DMS 273 (cell line): ENCODE measurements at regions not wholly inside any gene's neighbourhood (a gene's known extent, or its start where the extent isn't known, plus 50 kb on each side); places are given as distances from the start of the nearest gene placed in this dataset.

Source experiments
- DNase-seq: peaks from one replicate; lab custom pipeline; 2025; ENCODE audit not compliant: unreplicated experiment; lab: John Stamatoyannopoulos, UW

- peak; percentile 82 for DNase-seq
Observed at GRCh38 chr2:66717218-66717905, 282.4 kb downstream of the MEIS1 start.

GRCh38 chr2:66717973-66718372, 283.0 kb downstream of the MEIS1 start:
- DNase-seq, result peak; percentile 39

- no peak for DNase-seq
Observed at GRCh38 chr2:66721776-66722175, 286.9 kb downstream of the MEIS1 start.

GRCh38 chr2:66724241-66724640, 289.3 kb downstream of the MEIS1 start:
- DNase-seq, result no peak

GRCh38 chr2:66729416-66730330, 294.7 kb downstream of the MEIS1 start:
- no peak for DNase-seq

- DNase-seq, result no peak
Observed at GRCh38 chr2:66730441-66730840, 295.5 kb downstream of the MEIS1 start.

- peak; percentile 85 for DNase-seq
Observed at GRCh38 chr2:66733364-66733999, 298.6 kb downstream of the MEIS1 start.

GRCh38 chr2:66748939-66749338, 314.0 kb downstream of the MEIS1 start:
- no peak for DNase-seq

- DNase-seq, result no peak
Observed at GRCh38 chr2:66749566-66749965, 314.6 kb downstream of the MEIS1 start.

- no peak for DNase-seq
Observed at GRCh38 chr2:66753257-66753656, 318.3 kb downstream of the MEIS1 start.

- DNase-seq, result peak; percentile 40
Observed at GRCh38 chr2:66753660-66754059, 318.7 kb downstream of the MEIS1 start.

- no peak for DNase-seq
Observed at GRCh38 chr2:66755974-66756373, 321.0 kb downstream of the MEIS1 start.

GRCh38 chr2:66761826-66762225, 326.9 kb downstream of the MEIS1 start:
- DNase-seq, result no peak

- no peak for DNase-seq
Observed at GRCh38 chr2:66762761-66763160, 327.8 kb downstream of the MEIS1 start.

GRCh38 chr2:66766582-66766981, 331.7 kb downstream of the MEIS1 start:
- DNase-seq, result no peak

- DNase-seq, result peak; percentile 8
Observed at GRCh38 chr2:66771359-66771976, 336.5 kb downstream of the MEIS1 start.

GRCh38 chr2:66772618-66773017, 337.7 kb downstream of the MEIS1 start:
- no peak for DNase-seq

- no peak for DNase-seq
Observed at GRCh38 chr2:66775730-66776422, 341.0 kb downstream of the MEIS1 start.

GRCh38 chr2:66781804-66782203, 346.9 kb downstream of the MEIS1 start:
- DNase-seq, result peak; percentile 3

- DNase-seq, result no peak
Observed at GRCh38 chr2:66782780-66783361, 347.9 kb downstream of the MEIS1 start.
